Heart right ventricle (tissue), 16 donors: ENCODE measurements at regions not wholly inside any gene's neighbourhood (a gene's known extent, or its start where the extent isn't known, plus 50 kb on each side); places are given as distances from the start of the nearest gene placed in this dataset.

Source experiments
- ATAC-seq, 8 donors: fragments of 200-7000 bp; cut with Tn5 transposase; one replicate each; pipeline ENCODE4 v1.9.1; 2020; ENCODE audit warnings: mild to moderate bottlenecking in 8 of 8, moderate library complexity in 8 of 8, moderate number of reproducible peaks in 1 of 8
- DNase-seq, 2 donors: peaks; one replicate each; pipeline ENCODE4 v3.0.0-alpha.2; 2020
- H3K27ac ChIP-seq, 10 donors: fragments of 200-600 bp; sonication (generic) in 2 of 10; one replicate each; pipeline versions ENCODE4 v1.5.0 to v1.8.0; 2020 to 2022; ENCODE audit warnings: mild to moderate bottlenecking in 3 of 10
- H3K27me3 ChIP-seq, 7 donors: fragments of 200-600 bp; one replicate each; pipeline ENCODE4 v1.8.0; 2021 to 2022; ENCODE audit warnings: mild to moderate bottlenecking in 2 of 7
- H3K36me3 ChIP-seq, 9 donors: fragments of 200-600 bp; sonication (generic) in 1 of 9; one replicate each; pipeline versions ENCODE4 v1.5.0 to v1.8.0; 2020 to 2022; ENCODE audit warnings: mild to moderate bottlenecking in 2 of 9
- H3K4me1 ChIP-seq, 9 donors: fragments of 200-600 bp; sonication (generic) in 1 of 9; one replicate each; pipeline versions ENCODE4 v1.5.0 to v1.8.0; 2020 to 2022; ENCODE audit warnings: mild to moderate bottlenecking in 4 of 9
- H3K4me3 ChIP-seq, 10 donors: fragments of 200-600 bp; sonication (generic) in 2 of 10; one replicate each; pipeline versions ENCODE4 v1.5.0 to v1.8.0; 2020 to 2022; ENCODE audit warnings: mild to moderate bottlenecking in 7 of 10, moderate library complexity in 2 of 10
- H3K9me3 ChIP-seq, 11 donors: fragments of 200-600 bp in 10 of 11; sonication (generic) in 2 of 11; one replicate each; pipeline versions ENCODE4 v1.5.0 to v1.8.0; 2013 to 2022; ENCODE audit warnings: mild to moderate bottlenecking in 2 of 11, control low read depth in 1 of 11, moderate library complexity in 1 of 11
- WGBS, 2 donors: extraction: QIAGEN DNeasy Blood & Tissue Kit; methylation state at CpG; one replicate each; pipeline ENCODE4 v1.1.7; 2013; ENCODE audit warnings: inconsistent platforms in 1 of 2; 5-methylcytosine and 5-hydroxymethylcytosine counted together
- intact Hi-C, 10 donors: fragments of 100-400 bp; cut with DNase I; formaldehyde crosslinking; loops; one replicate each; pipeline versions ENCODE4 v1.11.1 to v1.14.2; 2022
- TF ChIP-seq, protein P1 (sequence below), 9 donors: fragments of 200-600 bp; sonication (generic) in 2 of 9; IDR thresholded peaks; one replicate each; pipeline versions ENCODE4 v1.5.0 to v1.8.0; 2021 to 2022; ENCODE audit warnings: antibody characterized with exemption in 9 of 9, mild to moderate bottlenecking in 5 of 9, moderate library complexity in 1 of 9
- donor health status: Arrhythmogenic right ventricular cardiomyopathy.
- donor health status: ischemic (EF 13 %, LVEDD 7.1; RV severe dilation, severe dysfunction).
- donor health status: healthy with polysubstance abuse.
- donor health status: DM: no; HTN: yes; CAD: no.
- donor health status: DM: no; HTN: no; CAD: no.
- donor health status: ischemic (EF 25% LVEDD 6.9; RV normal size, moderate dysfunction).
- donor health status: ischemic (EF 25% LVEDD 5.7; RV mildly dilated, moderate dysfunction).
- donor health status: healthy.
- donor health status: DM: yes; HTN: yes; CAD: no.
- donor health status: Ischemic cardiomyopathy.
- donor health status: ischemic (EF 35%, LVEDD 5.7; RV mildly dilated, moderate dysfunction).
- donor health status: nonischemic (EF 11% LVEDD 7.7; RV severe dilation, severe dysfunction).
- donor health status: DM: yes; HTN: yes; CAD: no.
- donor health status: PGD.
- donor health status: ischemic (EF 29% LVEDD 5.4; RV normal size, mild dysfunction).
- donor health status: nonischemic (EF 23%, LVEDD 6.1; RV moderate dilation, normal function).

DNA sequence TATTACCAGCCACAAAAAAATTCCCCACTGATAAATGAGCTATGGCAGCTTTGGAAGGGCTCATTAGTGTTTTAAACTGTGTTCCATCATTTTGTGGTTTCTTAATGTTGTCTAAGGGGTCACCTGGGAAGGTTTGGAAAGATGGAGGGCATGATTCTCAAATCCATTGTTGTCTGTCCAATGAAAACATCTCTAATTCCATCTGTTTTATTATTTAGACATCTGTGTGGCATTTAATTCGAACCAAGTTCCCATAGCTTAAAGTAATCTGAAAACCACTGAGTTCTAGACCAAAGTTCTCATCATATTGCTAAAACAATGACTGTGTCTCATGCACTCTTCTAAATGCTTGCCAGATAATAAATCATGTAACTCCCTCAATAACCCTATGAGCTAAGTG is 103.8 kb upstream of the PPP3CA start:
- no peaks in the 10 kb centered on the region for H3K4me1 ChIP-seq
- TF ChIP-seq, protein P1, sequence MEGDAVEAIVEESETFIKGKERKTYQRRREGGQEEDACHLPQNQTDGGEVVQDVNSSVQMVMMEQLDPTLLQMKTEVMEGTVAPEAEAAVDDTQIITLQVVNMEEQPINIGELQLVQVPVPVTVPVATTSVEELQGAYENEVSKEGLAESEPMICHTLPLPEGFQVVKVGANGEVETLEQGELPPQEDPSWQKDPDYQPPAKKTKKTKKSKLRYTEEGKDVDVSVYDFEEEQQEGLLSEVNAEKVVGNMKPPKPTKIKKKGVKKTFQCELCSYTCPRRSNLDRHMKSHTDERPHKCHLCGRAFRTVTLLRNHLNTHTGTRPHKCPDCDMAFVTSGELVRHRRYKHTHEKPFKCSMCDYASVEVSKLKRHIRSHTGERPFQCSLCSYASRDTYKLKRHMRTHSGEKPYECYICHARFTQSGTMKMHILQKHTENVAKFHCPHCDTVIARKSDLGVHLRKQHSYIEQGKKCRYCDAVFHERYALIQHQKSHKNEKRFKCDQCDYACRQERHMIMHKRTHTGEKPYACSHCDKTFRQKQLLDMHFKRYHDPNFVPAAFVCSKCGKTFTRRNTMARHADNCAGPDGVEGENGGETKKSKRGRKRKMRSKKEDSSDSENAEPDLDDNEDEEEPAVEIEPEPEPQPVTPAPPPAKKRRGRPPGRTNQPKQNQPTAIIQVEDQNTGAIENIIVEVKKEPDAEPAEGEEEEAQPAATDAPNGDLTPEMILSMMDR (IDR thresholded peaks at IDR 0.05) = no peak
- WGBS, 2 donors = 55 to 60% methylated on average over 1 of the region's 1 CpG

DNA sequence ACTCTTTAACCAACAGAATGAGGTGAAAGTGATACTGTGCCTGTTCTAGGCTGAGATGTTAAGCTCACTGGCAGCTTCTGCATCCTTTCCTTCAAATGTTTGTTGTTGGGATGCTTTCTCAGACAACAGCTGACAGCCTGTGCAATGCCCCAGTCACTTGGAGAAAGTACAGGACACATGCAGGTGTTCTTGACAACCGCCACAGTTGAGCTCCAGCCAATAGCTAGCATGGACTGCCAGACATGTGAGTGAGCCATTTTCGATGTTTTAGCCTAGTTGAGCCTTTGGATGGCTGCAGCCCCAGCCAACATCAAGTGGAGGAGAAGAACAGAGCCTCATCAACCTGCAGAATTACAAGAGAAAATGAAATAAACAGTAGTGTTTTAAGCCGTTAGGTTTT is 94.1 kb upstream of the PPP3CA start:
- no peaks in the 10 kb centered on the region for H3K4me1 ChIP-seq
- H3K9me3 ChIP-seq = no peaks in the 10 kb centered on the region
- no peaks in the 10 kb centered on the region for H3K36me3 ChIP-seq
- ATAC-seq (no peak), DNase-seq (no peak)
- no peak overlapping the region for H3K27ac ChIP-seq
- TF ChIP-seq, protein P1 (IDR thresholded peaks at IDR 0.05) = no peak
- no peaks in the 10 kb centered on the region for H3K27me3 ChIP-seq
- H3K4me3 ChIP-seq = no peak overlapping the region
- intact Hi-C loops = loop anchor here in 1 of 10 donors (10.0 kb wide), 1 partner anchor 253 kb away; no protein-coding TSS in a partner anchor
- 71 to 85% methylated on average over 3 of the region's 3 CpGs for WGBS, 2 donors

More for the DNA sequence above, 103.8 kb upstream of the PPP3CA start:
- Histone ChIP-seq H3K27me3 (no peaks in the 10 kb centered on the region), H3K9me3 (peaks cover 0 to 10% (median 0%) of the 10 kb centered on the region in 11 donors), H3K27ac (no peak overlapping the region), H3K36me3 (no peaks in the 10 kb centered on the region), H3K4me3 (no peak overlapping the region)
- ATAC-seq (no peak), DNase-seq (no peak)
- intact Hi-C loops = no loop called here

DNA sequence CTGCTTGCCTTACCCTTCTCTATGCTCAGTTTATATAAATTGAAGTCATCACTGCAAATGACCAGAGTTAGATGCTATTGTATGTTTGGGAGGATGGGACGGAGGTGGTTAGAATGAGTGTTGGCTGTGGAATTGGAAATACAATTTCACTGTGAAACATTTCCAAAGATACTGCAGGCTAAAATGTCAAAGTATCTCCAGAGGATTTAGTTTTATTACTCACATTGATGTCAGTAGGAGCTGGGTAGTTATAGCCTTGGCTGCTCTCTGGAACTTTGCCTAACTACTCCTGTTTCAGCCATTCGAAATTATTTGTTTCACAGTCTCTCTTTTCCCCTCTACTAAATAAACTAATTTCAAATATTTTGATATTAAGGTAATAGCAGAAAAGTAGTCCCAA is 92.6 kb upstream of the PPP3CA start:
- peak in 1 of 8 donors; percentile 67 for ATAC-seq
- TF ChIP-seq, protein P1 (IDR thresholded peaks at IDR 0.05) = no peak

DNA sequence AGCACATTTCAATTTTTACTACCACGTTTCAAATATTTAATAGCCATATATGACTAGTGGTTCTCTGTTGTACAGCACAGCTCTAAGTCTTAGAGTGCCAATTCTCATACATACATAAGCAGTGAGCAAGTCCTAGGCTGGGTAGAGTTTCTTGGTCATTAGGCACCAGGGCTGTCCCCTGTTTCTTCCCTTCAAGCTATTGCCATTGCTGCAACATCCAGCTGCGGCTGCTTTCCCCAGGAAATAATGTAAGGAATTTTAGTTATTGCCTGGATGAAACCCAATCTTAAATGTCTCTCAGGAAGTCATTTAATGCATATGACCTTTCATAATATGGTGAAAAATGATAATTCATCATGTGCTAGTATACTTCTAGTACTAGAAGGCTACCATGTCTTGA is 74.1 kb upstream of the PPP3CA start:
- ATAC-seq = no peak
- intact Hi-C loops = no loop called here
- WGBS, 2 donors = 62 to 76% methylated on average over 2 of the region's 2 CpGs

More for the DNA sequence above, 92.6 kb upstream of the PPP3CA start:
- intact Hi-C loops = loop anchor here in 1 of 10 donors (10.0 kb wide), 1 partner anchor 255 kb away; no protein-coding TSS in a partner anchor
- no peaks in the 10 kb centered on the region for H3K36me3 ChIP-seq
- H3K9me3 ChIP-seq = no peaks in the 10 kb centered on the region
- no peaks in the 10 kb centered on the region for H3K27me3 ChIP-seq
- no peaks in the 10 kb centered on the region for H3K4me1 ChIP-seq
- no peak overlapping the region for H3K4me3 ChIP-seq
- DNase-seq = no peak
- 68 to 71% methylated on average over 2 of the region's 2 CpGs for WGBS, 2 donors
- H3K27ac ChIP-seq = no peak overlapping the region

More for the DNA sequence above, 74.1 kb upstream of the PPP3CA start:
- TF ChIP-seq, protein P1 (IDR thresholded peaks at IDR 0.05) = no peak
- Histone ChIP-seq H3K27ac (no peak overlapping the region), H3K36me3 (no peaks in the 10 kb centered on the region), H3K9me3 (peaks cover 0 to 8% (median 0%) of the 10 kb centered on the region in 11 donors), H3K4me1 (peaks cover 0 to 20% (median 17%) of the 10 kb centered on the region in 9 donors), H3K27me3 (no peaks in the 10 kb centered on the region), H3K4me3 (no peak overlapping the region)
- no peak for DNase-seq
